ENCODE measurements at regions not wholly inside any gene's neighbourhood (a gene's known extent, or its start where the extent isn't known, plus 50 kb on each side); places are given as distances from the start of the nearest gene placed in this dataset.
"Not testable (repeated sequence)": the region's sequence is repeated elsewhere in the genome, so short reads cannot be mapped to it uniquely, and the experiment has no call there.

- DNase-seq, result no peak
Measured at GRCh38 chr10:33638374-33638773, 303.9 kb upstream of the NRP1 start.

GRCh38 chr10:33635967-33636515 is 301.6 kb upstream of the NRP1 start:
- no peak for DNase-seq

GRCh38 chr10:33632432-33632831 is 298.0 kb upstream of the NRP1 start:
- DNase-seq, result no peak

- no peak for DNase-seq
Measured at GRCh38 chr10:33631991-33632390, 297.5 kb upstream of the NRP1 start.

GRCh38 chr10:33630761-33631160 is 296.3 kb upstream of the NRP1 start:
- no peak for DNase-seq

- DNase-seq, result no peak
Measured at GRCh38 chr10:33627611-33628010, 293.1 kb upstream of the NRP1 start.

GRCh38 chr10:33626798-33627466 is 292.5 kb upstream of the NRP1 start:
- no peak for DNase-seq

- DNase-seq, result no peak
Measured at GRCh38 chr10:33623669-33624068, 289.2 kb upstream of the NRP1 start.

- DNase-seq, result no peak
Measured at GRCh38 chr10:33621101-33621500, 286.6 kb upstream of the NRP1 start.

- DNase-seq, result no peak
Measured at GRCh38 chr10:33618196-33618595, 283.7 kb upstream of the NRP1 start.

- DNase-seq, result no peak
Measured at GRCh38 chr10:33617381-33618080, 283.1 kb upstream of the NRP1 start.

- DNase-seq, result no peak
Measured at GRCh38 chr10:33616956-33617355, 282.5 kb upstream of the NRP1 start.

- no peak for DNase-seq
Measured at GRCh38 chr10:33612551-33612950, 278.1 kb upstream of the NRP1 start.

- DNase-seq, result no peak
Measured at GRCh38 chr10:33612116-33612515, 277.6 kb upstream of the NRP1 start.

GRCh38 chr10:33611423-33611822 is 277.0 kb upstream of the NRP1 start:
- DNase-seq, result no peak

- no peak for DNase-seq
Measured at GRCh38 chr10:33609546-33609945, 275.1 kb upstream of the NRP1 start.

GRCh38 chr10:33602278-33602677 is 267.8 kb upstream of the NRP1 start:
- no peak for DNase-seq

GRCh38 chr10:33600381-33600780 is 265.9 kb upstream of the NRP1 start:
- DNase-seq, result no peak

- DNase-seq, result no peak
Measured at GRCh38 chr10:33596422-33596821, 262.0 kb upstream of the NRP1 start.

- DNase-seq, result no peak
Measured at GRCh38 chr10:33594475-33594874, 260.0 kb upstream of the NRP1 start.

- DNase-seq, result no peak
Measured at GRCh38 chr10:33588974-33589600, 254.6 kb upstream of the NRP1 start.

- DNase-seq, result not testable (repeated sequence)
Measured at GRCh38 chr10:33584596-33584995, 250.1 kb upstream of the NRP1 start.

- no peak for DNase-seq
Measured at GRCh38 chr10:33579996-33580395, 245.5 kb upstream of the NRP1 start.

GRCh38 chr10:33573606-33574005 is 239.1 kb upstream of the NRP1 start:
- no peak for DNase-seq
